GM21825 (cell line): ENCODE measurements at regions not wholly inside any gene's neighbourhood (a gene's known extent, or its start where the extent isn't known, plus 50 kb on each side); places are given as distances from the start of the nearest gene placed in this dataset.
"Not testable (repeated sequence)": the region's sequence is repeated elsewhere in the genome, so short reads cannot be mapped to it uniquely, and the experiment has no call there.

Experiments used
- ATAC-seq: cut with Tn5 transposase; IDR thresholded peaks from one replicate; pipeline ENCODE4 v1.9.1; 2021; ENCODE audit warnings: mild to moderate bottlenecking, moderate library complexity; ENCODE audit not compliant: unreplicated experiment

GRCh38 chr11:59008947-59009346 is 69.7 kb downstream of the GLYATL1 start:
- no peak for ATAC-seq

DNA sequence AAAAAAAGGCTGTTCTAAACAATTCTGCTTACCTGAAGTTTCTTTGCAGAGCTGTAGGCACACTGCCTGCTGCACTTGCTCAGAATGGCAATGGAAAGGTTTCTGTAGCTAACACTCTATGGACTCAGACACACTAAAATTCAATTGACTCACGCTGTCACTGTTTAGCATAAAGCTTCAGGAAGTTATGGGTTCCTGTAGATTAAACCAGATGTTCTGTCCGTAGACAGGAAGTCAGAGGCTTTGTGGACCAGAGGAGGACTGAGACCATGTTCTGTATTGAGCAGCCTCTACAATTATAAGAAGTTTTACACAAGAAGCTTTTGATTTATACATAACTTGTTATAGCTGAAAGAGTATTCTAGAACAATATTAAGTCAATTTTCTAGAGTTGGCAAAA is 70.4 kb downstream of the GLYATL1 start:
- ATAC-seq, result peak; percentile 50

DNA sequence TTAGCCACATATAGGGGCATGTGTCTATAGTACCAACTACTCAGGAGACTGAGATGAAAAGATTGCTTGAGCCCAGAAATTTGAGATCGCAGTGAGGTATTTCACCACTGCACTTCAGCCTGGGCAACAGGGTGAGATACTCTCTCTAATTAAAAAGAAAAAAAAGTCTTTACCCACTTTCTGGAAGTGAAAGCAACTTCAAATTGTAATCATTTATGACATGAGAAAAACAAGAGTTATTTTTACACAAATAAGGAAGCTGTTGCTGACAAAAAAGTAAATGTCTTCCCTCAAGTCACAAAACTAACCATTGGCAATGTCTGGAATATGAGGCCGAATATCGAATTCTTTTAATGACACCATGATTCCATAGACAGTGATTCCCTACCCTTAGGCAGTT is 71.4 kb downstream of the GLYATL1 start:
- ATAC-seq, result no peak

DNA sequence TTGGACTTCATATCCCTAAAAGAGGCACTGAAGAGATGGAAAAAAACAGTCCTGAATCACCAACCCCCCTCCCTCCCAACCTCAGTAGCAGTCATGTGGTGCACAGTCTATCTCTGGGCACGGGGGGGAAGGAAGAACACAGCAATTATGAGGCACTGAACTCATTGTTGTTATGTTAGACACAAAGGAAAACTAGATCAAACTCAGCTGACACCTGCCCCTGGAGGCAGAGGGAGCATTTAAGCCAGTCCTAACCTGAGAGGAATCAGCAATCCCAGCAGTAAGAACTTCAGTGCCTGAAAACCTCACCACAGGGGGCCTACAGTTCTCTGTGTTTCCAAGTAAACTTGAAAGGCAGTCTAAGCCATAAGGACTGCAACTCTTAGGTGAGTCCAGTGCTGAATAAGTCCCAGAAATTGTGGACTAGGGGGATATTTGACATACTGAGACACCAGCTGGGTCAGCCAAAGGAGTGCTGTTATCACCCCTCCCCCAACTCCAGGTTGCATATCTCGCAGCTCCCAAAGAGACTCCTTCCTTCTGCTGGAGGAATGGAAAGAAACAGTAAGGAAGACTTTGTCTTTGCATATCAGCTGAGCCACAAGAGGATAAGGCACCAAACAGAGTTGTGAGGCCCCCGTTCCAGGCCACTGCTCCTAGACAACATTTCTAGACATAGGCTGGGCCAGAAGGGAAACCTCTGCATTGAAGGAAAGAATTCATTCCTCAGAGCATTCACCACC is 72.5 kb downstream of the GLYATL1 start:
- no peak for ATAC-seq

- no peak for ATAC-seq
These were observed 73.3 kb downstream of the GLYATL1 start for GRCh38 chr11:59012398-59013265.

DNA sequence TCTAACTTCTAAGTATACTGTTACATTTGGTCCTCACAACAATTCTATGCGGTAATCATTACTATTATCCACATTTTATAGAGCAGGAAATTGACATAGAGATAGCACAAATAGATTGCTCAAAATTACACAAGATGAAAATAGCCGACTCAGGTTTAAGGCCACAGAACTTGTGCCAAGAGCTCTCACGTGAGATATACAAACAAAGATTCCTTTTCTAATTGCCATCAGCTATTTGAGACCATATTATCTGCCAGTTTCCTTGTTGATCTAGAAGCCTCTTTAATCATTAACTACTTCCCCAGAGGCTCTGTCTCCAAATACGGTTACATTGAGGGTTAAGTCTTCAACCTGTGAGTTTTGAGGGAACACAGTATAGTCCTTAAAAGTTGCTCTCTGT is 61.0 kb upstream of the GLYATL1B start:
- no peak for ATAC-seq

- no peak for ATAC-seq
These were observed 58.0 kb upstream of the GLYATL1B start for GRCh38 chr11:59028105-59028504.

- no peak for ATAC-seq
These were observed 56.7 kb upstream of the GLYATL1B start for GRCh38 chr11:59029366-59029889.

GRCh38 chr11:59030037-59030436 is 56.1 kb upstream of the GLYATL1B start:
- ATAC-seq, result no peak

DNA sequence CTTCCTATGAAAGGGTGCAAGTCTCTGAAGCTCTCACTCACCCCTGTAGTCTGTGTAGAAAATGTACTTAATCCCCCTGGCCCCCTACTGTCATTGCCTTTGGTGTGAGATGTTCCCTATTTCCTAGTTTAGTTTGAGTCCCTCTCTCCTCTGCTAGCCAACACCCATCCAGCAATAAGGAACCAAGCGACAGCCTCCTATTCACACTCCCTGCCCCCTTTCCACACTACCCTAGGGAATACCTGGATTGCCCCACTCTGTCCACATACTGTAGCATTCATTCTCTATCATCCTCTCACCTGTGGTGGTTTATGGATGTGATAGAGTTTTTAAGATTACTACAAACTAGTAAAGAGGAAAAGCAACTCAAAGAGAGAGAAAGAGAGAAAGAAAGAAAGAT is 54.4 kb upstream of the GLYATL1B start:
- not testable (repeated sequence) for ATAC-seq
